Ectodermal cell (in vitro differentiated cells): ENCODE measurements at regions not wholly inside any gene's neighbourhood (a gene's known extent, or its start where the extent isn't known, plus 50 kb on each side); places are given as distances from the start of the nearest gene placed in this dataset.

Experiments
- H3K27ac ChIP-seq: 2 replicates; pipeline ENCODE4 v1.7.0; 2013; ENCODE audit warnings: mild to moderate bottlenecking, low read depth, low read length; ENCODE audit not compliant: insufficient read depth, poor library complexity, severe bottlenecking
- H3K27me3 ChIP-seq: 2 replicates; pipeline ENCODE4 v1.7.0; 2013; ENCODE audit warnings: mild to moderate bottlenecking, low read length; ENCODE audit not compliant: insufficient read depth, control insufficient read depth, poor library complexity, severe bottlenecking
- H3K36me3 ChIP-seq: one replicate; pipeline ENCODE4 v1.7.0; 2013; ENCODE audit warnings: low read length; ENCODE audit not compliant: control insufficient read depth, insufficient read depth
- H3K4me1 ChIP-seq: one replicate; pipeline ENCODE4 v1.7.0; 2013; ENCODE audit warnings: low read length; ENCODE audit not compliant: control insufficient read depth, insufficient read depth
- H3K4me3 ChIP-seq: 2 replicates; pipeline ENCODE4 v1.7.0; 2013; ENCODE audit warnings: low read depth, low read length, control low read depth; ENCODE audit not compliant: insufficient read depth
- H3K9me3 ChIP-seq: 2 replicates; pipeline ENCODE4 v1.7.0; 2013; ENCODE audit warnings: mild to moderate bottlenecking, low read length, moderate library complexity; ENCODE audit not compliant: control insufficient read depth
- WGBS, 2 experiments: methylation state at CpG; one replicate each; pipeline ENCODE4 v1.1.7; 2013; ENCODE audit warnings: missing lambda C conversion rate in 2 of 2; 5-methylcytosine and 5-hydroxymethylcytosine counted together

GRCh38 chr4:174110180-174110579 is 173.3 kb downstream of the FBXO8 start:
- WGBS, 2 experiments: 92 to 96% methylated on average over 9 of the region's 9 CpGs
- H3K27me3 ChIP-seq: no peaks in the 10 kb centered on the region
- H3K9me3 ChIP-seq: no peaks in the 10 kb centered on the region
- no peak overlapping the region for H3K4me3 ChIP-seq
- no peaks in the 10 kb centered on the region for H3K36me3 ChIP-seq
- no peaks in the 10 kb centered on the region for H3K4me1 ChIP-seq
- no peak overlapping the region for H3K27ac ChIP-seq

- 82 to 86% methylated on average over 6 of the region's 6 CpGs for WGBS, 2 experiments
- H3K9me3 ChIP-seq: no peaks in the 10 kb centered on the region
- H3K36me3 ChIP-seq: no peaks in the 10 kb centered on the region
- H3K27ac ChIP-seq: no peak overlapping the region
- no peaks in the 10 kb centered on the region for H3K4me1 ChIP-seq
- H3K4me3 ChIP-seq: no peak overlapping the region
- H3K27me3 ChIP-seq: no peaks in the 10 kb centered on the region
Observed at GRCh38 chr4:174107746-174108354, 175.6 kb downstream of the FBXO8 start.

GRCh38 chr4:174105202-174105601 is 178.3 kb downstream of the FBXO8 start:
- H3K27me3 ChIP-seq: no peaks in the 10 kb centered on the region
- WGBS, 2 experiments: 90 to 91% methylated on average over 1 of the region's 1 CpG
- no peaks in the 10 kb centered on the region for H3K9me3 ChIP-seq
- H3K4me1 ChIP-seq: no peaks in the 10 kb centered on the region
- H3K27ac ChIP-seq: no peak overlapping the region
- no peak overlapping the region for H3K4me3 ChIP-seq
- H3K36me3 ChIP-seq: no peaks in the 10 kb centered on the region

GRCh38 chr4:174100910-174101309 is 182.6 kb downstream of the FBXO8 start:
- no peak overlapping the region for H3K27ac ChIP-seq
- WGBS, 2 experiments: 92 to 100% methylated on average over 1 to 2 of the region's 2 CpGs
- H3K4me3 ChIP-seq: no peak overlapping the region
- no peaks in the 10 kb centered on the region for H3K27me3 ChIP-seq
- no peaks in the 10 kb centered on the region for H3K4me1 ChIP-seq
- no peaks in the 10 kb centered on the region for H3K36me3 ChIP-seq
- H3K9me3 ChIP-seq: no peaks in the 10 kb centered on the region

GRCh38 chr4:174099712-174100111 is 183.8 kb downstream of the FBXO8 start:
- Histone ChIP-seq H3K27me3 (no peaks in the 10 kb centered on the region), H3K27ac (no peak overlapping the region), H3K9me3 (no peaks in the 10 kb centered on the region), H3K4me3 (no peak overlapping the region), H3K36me3 (no peaks in the 10 kb centered on the region), H3K4me1 (no peaks in the 10 kb centered on the region)

- Histone ChIP-seq H3K36me3 (no peaks in the 10 kb centered on the region), H3K9me3 (no peaks in the 10 kb centered on the region), H3K27ac (no peak overlapping the region), H3K4me3 (no peak overlapping the region), H3K4me1 (no peaks in the 10 kb centered on the region), H3K27me3 (no peaks in the 10 kb centered on the region)
- WGBS, 2 experiments: 87 to 95% methylated on average over 1 of the region's 1 CpG
Observed at GRCh38 chr4:174096999-174097398, 186.5 kb downstream of the FBXO8 start.

- Histone ChIP-seq H3K9me3 (no peaks in the 10 kb centered on the region), H3K4me3 (no peak overlapping the region), H3K36me3 (no peaks in the 10 kb centered on the region), H3K27me3 (no peaks in the 10 kb centered on the region), H3K4me1 (no peaks in the 10 kb centered on the region), H3K27ac (no peak overlapping the region)
- WGBS, 2 experiments: 95 to 96% methylated on average over 1 to 2 of the region's 2 CpGs
Observed at GRCh38 chr4:174096456-174096855, 187.0 kb downstream of the FBXO8 start.

- Histone ChIP-seq H3K4me1 (peaks cover 7% of the 10 kb centered on the region), H3K27ac (no peak overlapping the region), H3K27me3 (no peaks in the 10 kb centered on the region), H3K36me3 (no peaks in the 10 kb centered on the region), H3K9me3 (no peaks in the 10 kb centered on the region), H3K4me3 (no peak overlapping the region)
- 94 to 95% methylated on average over 2 of the region's 2 CpGs for WGBS, 2 experiments
Observed at GRCh38 chr4:174091130-174091529, 192.3 kb downstream of the FBXO8 start.

GRCh38 chr4:174089711-174090110 is 193.8 kb downstream of the FBXO8 start:
- H3K36me3 ChIP-seq: no peaks in the 10 kb centered on the region
- no peak overlapping the region for H3K4me3 ChIP-seq
- H3K4me1 ChIP-seq: peaks cover 7% of the 10 kb centered on the region
- WGBS, 2 experiments: 67 to 70% methylated on average over 4 of the region's 4 CpGs
- H3K27me3 ChIP-seq: no peaks in the 10 kb centered on the region
- H3K27ac ChIP-seq: no peak overlapping the region
- H3K9me3 ChIP-seq: no peaks in the 10 kb centered on the region

GRCh38 chr4:174088795-174089194 is 194.7 kb downstream of the FBXO8 start:
- 94% methylated on average over 2 to 3 of the region's 3 CpGs for WGBS, 2 experiments
- Histone ChIP-seq H3K4me3 (no peak overlapping the region), H3K4me1 (peaks cover 7% of the 10 kb centered on the region), H3K36me3 (no peaks in the 10 kb centered on the region), H3K27me3 (no peaks in the 10 kb centered on the region), H3K9me3 (no peaks in the 10 kb centered on the region), H3K27ac (no peak overlapping the region)
